Loucy (cell line): ENCODE measurements at regions not wholly inside any gene's neighbourhood (a gene's known extent, or its start where the extent isn't known, plus 50 kb on each side); places are given as distances from the start of the nearest gene placed in this dataset.

ENCODE experiments used
- CTCF ChIP-seq: fragments of 200-600 bp; sonication (generic); conservative IDR thresholded peaks from 2 replicates; pipeline ENCODE4 v1.5.1; 2014; ENCODE audit warnings: mild to moderate bottlenecking, antibody characterized with exemption, low read length
- EZH2phosphoT487 ChIP-seq: fragments of 200-600 bp; IDR thresholded peaks from 2 replicates; pipeline ENCODE4 v1.6.1; 2018; ENCODE audit warnings: antibody characterized with exemption, mild to moderate bottlenecking, moderate library complexity, borderline replicate concordance

GRCh38 chr21:19321688-19322087 is 918.1 kb upstream of the TMPRSS15 start:
- TF ChIP-seq CTCF: no peak
- TF ChIP-seq EZH2phosphoT487: no peak
